ENCODE measurements at regions not wholly inside any gene's neighbourhood (a gene's known extent, or its start where the extent isn't known, plus 50 kb on each side); places are given as distances from the start of the nearest gene placed in this dataset.

- H2AFZ ChIP-seq (ENCODE audit: low read length), result no peak overlapping the region
- H2BK20ac ChIP-seq (ENCODE audit: low read length), result no peak overlapping the region
- no peaks in the 10 kb centered on the region for H3K9me3 ChIP-seq (ENCODE audit: insufficient read depth in 2 of 2, low read depth in 1 of 2, low read length in 1 of 2)
- DNase-seq (ENCODE audit: low read depth in 1 of 2, low spot score in 2 of 2) (no peak), FAIRE-seq (no peak)
- no peaks in the 10 kb centered on the region for H3K27me3 ChIP-seq (replicated peaks in 1 of 4; ENCODE audit: control insufficient read depth in 3 of 4, extremely low read depth in 1 of 4, insufficient read depth in 3 of 4, low read length in 3 of 4)
- no peaks in the 10 kb centered on the region for H3K79me2 ChIP-seq (ENCODE audit: control insufficient read depth in 1 of 2, insufficient read depth in 2 of 2, low read length in 2 of 2)
- H4K8ac ChIP-seq (ENCODE audit: extremely low read depth, insufficient read depth, low read length), result no peak overlapping the region
- no peaks in the 10 kb centered on the region for H3K4me1 ChIP-seq (replicated peaks in 1 of 4; ENCODE audit: control insufficient read depth in 3 of 4, insufficient read depth in 4 of 4, low read length in 3 of 4)
- H3K4me2 ChIP-seq (ENCODE audit: insufficient read depth in 1 of 2, low read depth in 2 of 2, low read length in 2 of 2), result no peak overlapping the region
- H3K36me3 ChIP-seq (ENCODE audit: control insufficient read depth in 2 of 4, insufficient read depth in 4 of 4, low read length in 3 of 4), result no peaks in the 10 kb centered on the region
- POLR2A ChIA-PET (ENCODE audit: partially characterized antibody), result interaction anchor here (0.6 kb wide), 1 partner anchor 281 kb away, joined by 3 read pairs; no protein-coding TSS in a partner anchor
- H2BK120ac ChIP-seq (replicated peaks; ENCODE audit: low read depth, low read length), result no peak overlapping the region
- H3K27ac ChIP-seq (ENCODE audit: low read depth, low read length), result no peak overlapping the region
- no peaks in the 10 kb centered on the region for H3K23me2 ChIP-seq (ENCODE audit: low read depth, low read length)
- H3K56ac ChIP-seq (replicated peaks; ENCODE audit: insufficient read length, low read depth, low read length), result no peak overlapping the region
- no peak overlapping the region for H2AK5ac ChIP-seq (ENCODE audit: low read depth, low read length)
- no peak overlapping the region for H4K5ac ChIP-seq (ENCODE audit: insufficient read length, low read depth, low read length)
- H3K18ac ChIP-seq (ENCODE audit: extremely low read depth, low read length), result no peak overlapping the region
- H3K4ac ChIP-seq (replicated peaks; ENCODE audit: insufficient read length, low read depth, low read length), result no peak overlapping the region
- H3K79me1 ChIP-seq (ENCODE audit: low read depth, low read length), result no peaks in the 10 kb centered on the region
- H4K20me1 ChIP-seq (replicated peaks in 1 of 2; ENCODE audit: control insufficient read depth in 1 of 2, insufficient read depth in 2 of 2, low read length in 2 of 2), result no peaks in the 10 kb centered on the region
- 92% methylated on average over 2 of the region's 2 CpGs; no CpG with 5 or more reads in 1 of the 2 experiments for WGBS, 2 experiments (ENCODE audit: extremely low coverage in 1 of 2, insufficient coverage in 1 of 2, insufficient read length in 1 of 2, insufficient replicate concordance in 2 of 2, low coverage in 1 of 2, low lambda C conversion rate in 2 of 2, missing lambda C conversion rate in 1 of 2)
- no peak overlapping the region for H2BK12ac ChIP-seq (ENCODE audit: low read depth, low read length)
- no peak overlapping the region for H3K4me3 ChIP-seq (ENCODE audit: extremely low read depth in 1 of 4, insufficient read depth in 2 of 4, low read depth in 3 of 4, low read length in 4 of 4)
- H3K23ac ChIP-seq (ENCODE audit: insufficient read length), result no peak overlapping the region
- no peak for TF ChIP-seq ZNF274 (IDR thresholded peaks at IDR 0.05; ENCODE audit: borderline replicate concordance, extremely low read depth, low read length)
- no peak for TF ChIP-seq TCF12 (IDR thresholded peaks at IDR 0.05; ENCODE audit: low read depth, low read length)
- no peak for TF ChIP-seq TAF7 (optimal IDR thresholded peaks at IDR 0.05; ENCODE audit: borderline replicate concordance, low read depth, low read length)
- TF ChIP-seq RXRA (IDR thresholded peaks at IDR 0.05; ENCODE audit: insufficient read depth, low read depth, low read length), result no peak
- no peak for TF ChIP-seq RNF2 (IDR thresholded peaks at IDR 0.05; ENCODE audit: borderline replicate concordance, low read depth, low read length, missing control alignments, poor library complexity, severe bottlenecking)
- TF ChIP-seq PHF8 (conservative IDR thresholded peaks at IDR 0.05; ENCODE audit: low read depth, low read length), result no peak
- TF ChIP-seq SP1 (IDR thresholded peaks at IDR 0.05; ENCODE audit: low read depth, low read length), result no peak
- TF ChIP-seq YY1 (IDR thresholded peaks at IDR 0.05; ENCODE audit: low read depth, low read length), result no peak
- TF ChIP-seq SIN3A (conservative IDR thresholded peaks at IDR 0.05 in 1 of 2, IDR thresholded peaks at IDR 0.05 in 1 of 2; ENCODE audit: low read depth in 1 of 2, low read length in 2 of 2), result no peak
- no peak for TF ChIP-seq SP2 (IDR thresholded peaks at IDR 0.05; ENCODE audit: low read length)
- TF ChIP-seq SIRT6 (IDR thresholded peaks at IDR 0.05; ENCODE audit: low read length), result no peak
- TF ChIP-seq FOSL1 (IDR thresholded peaks at IDR 0.05; ENCODE audit: insufficient read depth, low read depth, low read length), result no peak
- no peak for TF ChIP-seq KDM1A (IDR thresholded peaks at IDR 0.05; ENCODE audit: borderline replicate concordance, low read length)
- H3K14ac ChIP-seq (ENCODE audit: insufficient read length), result no peak overlapping the region
- CTCF ChIA-PET (ENCODE audit: partially characterized antibody), result no interaction called here
- H2BK15ac ChIP-seq (ENCODE audit: low read length), result no peak overlapping the region
- no peak overlapping the region for H3K9ac ChIP-seq (replicated peaks in 1 of 4; ENCODE audit: extremely low read depth in 1 of 4, low read depth in 3 of 4, low read length in 3 of 4)
- H4K91ac ChIP-seq (replicated peaks; ENCODE audit: insufficient read length, low read length), result no peak overlapping the region
- no peak overlapping the region for H2BK5ac ChIP-seq (ENCODE audit: low read depth, low read length)
Observed at GRCh38 chr1:222971146-222971545, 156.3 kb downstream of the DISP1 start.
